ENCODE measurements at regions not wholly inside any gene's neighbourhood (a gene's known extent, or its start where the extent isn't known, plus 50 kb on each side); places are given as distances from the start of the nearest gene placed in this dataset.

- no peak for TF ChIP-seq CHD7 (IDR thresholded peaks at IDR 0.05; ENCODE audit: insufficient replicate concordance, low read length)
- no peak for TF ChIP-seq TEAD4 (IDR thresholded peaks at IDR 0.05; ENCODE audit: low read depth, low read length)
- no peak for TF ChIP-seq SIX5 (IDR thresholded peaks at IDR 0.05; ENCODE audit: low read depth, low read length)
- TF ChIP-seq YY1 (IDR thresholded peaks at IDR 0.05; ENCODE audit: low read depth, low read length) = no peak
- no peak for TF ChIP-seq KDM5A (IDR thresholded peaks at IDR 0.05; ENCODE audit: low read length)
- no peak for TF ChIP-seq CTCF (IDR thresholded peaks at IDR 0.05; ENCODE audit: control extremely low read depth in 1 of 3, insufficient read depth in 1 of 3, low read depth in 1 of 3, low read length in 3 of 3)
- TF ChIP-seq EP300 (IDR thresholded peaks at IDR 0.05; ENCODE audit: borderline replicate concordance in 1 of 2, low read depth in 2 of 2, low read length in 2 of 2) = no peak
These were observed 207.8 kb downstream of the TFEC start (continued) for GRCh38 chr7:115822801-115823200.
